GM18517 (cell line): ENCODE measurements at regions not wholly inside any gene's neighbourhood (a gene's known extent, or its start where the extent isn't known, plus 50 kb on each side); places are given as distances from the start of the nearest gene placed in this dataset.
"Not testable (repeated sequence)": the region's sequence is repeated elsewhere in the genome, so short reads cannot be mapped to it uniquely, and the experiment has no call there.

Source experiments
- ATAC-seq: cut with Tn5 transposase; IDR thresholded peaks from one replicate; pipeline ENCODE4 v1.9.1; 2021; ENCODE audit warnings: mild to moderate bottlenecking, moderate library complexity; ENCODE audit not compliant: unreplicated experiment

GRCh38 chr13:59435024-59435423, 728.7 kb downstream of the DIAPH3 start:
- no peak for ATAC-seq

- ATAC-seq, result no peak
Measured at GRCh38 chr13:59437544-59438301, 726.0 kb downstream of the DIAPH3 start.

- no peak for ATAC-seq
Measured at GRCh38 chr13:59439776-59440428, 723.8 kb downstream of the DIAPH3 start.

GRCh38 chr13:59441068-59441467, 722.7 kb downstream of the DIAPH3 start:
- not testable (repeated sequence) for ATAC-seq

- no peak for ATAC-seq
Measured at GRCh38 chr13:59441596-59442280, 722.0 kb downstream of the DIAPH3 start.

- no peak for ATAC-seq
Measured at GRCh38 chr13:59442461-59442860, 721.3 kb downstream of the DIAPH3 start.

GRCh38 chr13:59442944-59443486, 720.7 kb downstream of the DIAPH3 start:
- no peak for ATAC-seq

- ATAC-seq, result no peak
Measured at GRCh38 chr13:59444210-59444857, 719.4 kb downstream of the DIAPH3 start.

GRCh38 chr13:59445812-59446211, 717.9 kb downstream of the DIAPH3 start:
- ATAC-seq, result no peak

GRCh38 chr13:59446391-59446790, 717.3 kb downstream of the DIAPH3 start:
- ATAC-seq, result no peak

GRCh38 chr13:59447031-59447430, 716.7 kb downstream of the DIAPH3 start:
- no peak for ATAC-seq

- ATAC-seq, result no peak
Measured at GRCh38 chr13:59447846-59448620, 715.7 kb downstream of the DIAPH3 start.

- no peak for ATAC-seq
Measured at GRCh38 chr13:59449750-59450149, 714.0 kb downstream of the DIAPH3 start.

- no peak for ATAC-seq
Measured at GRCh38 chr13:59450229-59450628, 713.5 kb downstream of the DIAPH3 start.

- no peak for ATAC-seq
Measured at GRCh38 chr13:59451236-59451635, 712.5 kb downstream of the DIAPH3 start.

GRCh38 chr13:59452189-59452890, 711.4 kb downstream of the DIAPH3 start:
- ATAC-seq, result no peak

- ATAC-seq, result no peak
Measured at GRCh38 chr13:59458908-59459579, 704.7 kb downstream of the DIAPH3 start.

GRCh38 chr13:59459972-59460371, 703.8 kb downstream of the DIAPH3 start:
- ATAC-seq, result no peak

- no peak for ATAC-seq
Measured at GRCh38 chr13:59461411-59461810, 702.3 kb downstream of the DIAPH3 start.
